AG09309 (cell line): ENCODE measurements at regions not wholly inside any gene's neighbourhood (a gene's known extent, or its start where the extent isn't known, plus 50 kb on each side); places are given as distances from the start of the nearest gene placed in this dataset.

Experiments
- DNase-seq: peaks from one replicate; pipeline ENCODE4 v3.0.0-alpha.2; 2010; ENCODE audit warnings: low read depth
- H3K4me3 ChIP-seq: 2 replicates; pipeline ENCODE4 v1.5.1; 2011; ENCODE audit warnings: mild to moderate bottlenecking, low read depth, low read length, moderate library complexity; ENCODE audit not compliant: control insufficient read depth
- CTCF ChIP-seq: IDR thresholded peaks from 2 replicates; pipeline ENCODE4 v1.5.1; 2011; ENCODE audit warnings: mild to moderate bottlenecking, low read depth, low read length, inconsistent platforms; ENCODE audit not compliant: insufficient read depth, control insufficient read depth; ENCODE audit errors: missing control alignments

- no peak overlapping the region for H3K4me3 ChIP-seq
- no peak for TF ChIP-seq CTCF
- no peak for DNase-seq
Measured at GRCh38 chr9:99732715-99733114, 89.0 kb upstream of the NR4A3 start.

GRCh38 chr9:99735041-99735440, 86.6 kb upstream of the NR4A3 start:
- no peak for DNase-seq
- no peak overlapping the region for H3K4me3 ChIP-seq
- TF ChIP-seq CTCF, result no peak

- TF ChIP-seq CTCF, result no peak
- DNase-seq, result no peak
- H3K4me3 ChIP-seq, result no peak overlapping the region
Measured at GRCh38 chr9:99736291-99736690, 85.4 kb upstream of the NR4A3 start.

GRCh38 chr9:99737649-99738048, 84.0 kb upstream of the NR4A3 start:
- TF ChIP-seq CTCF, result no peak
- H3K4me3 ChIP-seq, result no peak overlapping the region
- DNase-seq, result no peak

GRCh38 chr9:99743006-99743405, 78.7 kb upstream of the NR4A3 start:
- no peak for TF ChIP-seq CTCF
- no peak overlapping the region for H3K4me3 ChIP-seq
- DNase-seq, result no peak

GRCh38 chr9:99743455-99743854, 78.2 kb upstream of the NR4A3 start:
- no peak overlapping the region for H3K4me3 ChIP-seq
- no peak for TF ChIP-seq CTCF
- no peak for DNase-seq

- H3K4me3 ChIP-seq, result no peak overlapping the region
Measured at GRCh38 chr9:99744132-99744531, 77.6 kb upstream of the NR4A3 start.

More at GRCh38 chr9:99744132-99744531, 77.6 kb upstream of the NR4A3 start:
- no peak for DNase-seq
- TF ChIP-seq CTCF, result no peak
